CD4-positive, alpha-beta T cell (primary cell): ENCODE measurements at regions not wholly inside any gene's neighbourhood (a gene's known extent, or its start where the extent isn't known, plus 50 kb on each side); places are given as distances from the start of the nearest gene placed in this dataset.

Experiments used
- ATAC-seq: fragments of 200-7000 bp; cut with Tn5 transposase; one replicate; pipeline ENCODE4 v1.10.0; 2022; ENCODE audit warnings: mild to moderate bottlenecking; ENCODE audit not compliant: poor library complexity
- CTCF ChIA-PET: fragments of 350-600 bp; sonication (Branson Sonifier 250); formaldehyde crosslinking; loops from one replicate; lab custom pipeline; 2021; ENCODE audit warnings: antibody characterized with exemption, inconsistent platforms; lab: Charles Lee
- POLR2A ChIA-PET: fragments of 350-600 bp; sonication (Branson Sonifier 250); formaldehyde crosslinking; loops from one replicate; lab custom pipeline; 2021; ENCODE audit warnings: antibody characterized with exemption, inconsistent platforms; lab: Charles Lee
- DNase-seq, 14 experiments: peaks; one replicate each; pipeline ENCODE4 v3.0.0-alpha.2; 2013 to 2020; ENCODE audit warnings: mixed read lengths in 2 of 14
- H3K27ac ChIP-seq, 2 donors: one replicate each; pipeline versions ENCODE4 v1.5.1 to v1.7.0; 2013; ENCODE audit warnings: low read length in 2 of 2, low read depth in 1 of 2, mild to moderate bottlenecking in 1 of 2
- H3K27me3 ChIP-seq, 2 experiments: 1 replicate in 1 of 2; 2 replicates in 1 of 2; pipeline versions ENCODE4 v1.6.1 to v1.7.0; 2013; ENCODE audit warnings: low read length in 2 of 2, control low read depth in 1 of 2, mild to moderate bottlenecking in 1 of 2, moderate library complexity in 1 of 2; ENCODE audit not compliant: insufficient read depth in 2 of 2, control insufficient read depth in 1 of 2
- H3K36me3 ChIP-seq: one replicate; pipeline ENCODE4 v1.6.1; 2013; ENCODE audit warnings: low read length, control low read depth; ENCODE audit not compliant: insufficient read depth
- H3K4me1 ChIP-seq: one replicate; pipeline ENCODE4 v1.6.1; 2013; ENCODE audit warnings: low read length, control low read depth; ENCODE audit not compliant: insufficient read depth
- H3K4me3 ChIP-seq: one replicate; pipeline ENCODE4 v1.5.1; 2013; ENCODE audit warnings: mild to moderate bottlenecking, low read length, moderate library complexity
- H3K9me3 ChIP-seq, 2 experiments: 1 replicate in 1 of 2; 2 replicates in 1 of 2; pipeline versions ENCODE4 v1.6.1 to v1.7.0; 2013; ENCODE audit warnings: low read length in 2 of 2, mild to moderate bottlenecking in 2 of 2, control low read depth in 1 of 2, moderate library complexity in 1 of 2; ENCODE audit not compliant: control insufficient read depth in 1 of 2, insufficient read depth in 1 of 2
- H3K27ac Mint-ChIP-seq: one replicate; pipeline ENCODE4 v1.8.0; 2020; ENCODE audit warnings: mixed read lengths
- H3K27me3 Mint-ChIP-seq: one replicate; pipeline ENCODE4 v1.8.0; 2021; ENCODE audit warnings: mixed read lengths
- H3K36me3 Mint-ChIP-seq: one replicate; pipeline ENCODE4 v1.8.0; 2021; ENCODE audit warnings: low read depth, mixed read lengths
- H3K4me1 Mint-ChIP-seq: one replicate; pipeline ENCODE4 v1.8.0; 2021; ENCODE audit warnings: low read depth, mixed read lengths
- H3K4me3 Mint-ChIP-seq: one replicate; pipeline ENCODE4 v1.8.0; 2020; ENCODE audit warnings: mild to moderate bottlenecking, mixed read lengths
- H3K9me3 Mint-ChIP-seq: one replicate; pipeline ENCODE4 v1.8.0; 2020; ENCODE audit warnings: mixed read lengths
- CTCF ChIP-seq: fragments of 200-600 bp; IDR thresholded peaks from one replicate; pipeline ENCODE4 v1.8.0; 2022; ENCODE audit warnings: antibody characterized with exemption, mild to moderate bottlenecking
- intact Hi-C, 2 experiments: fragments of 100-400 bp; cut with DNase I in 1 of 2; cut with micrococcal nuclease in 1 of 2; formaldehyde crosslinking; loops; one replicate each; pipeline versions ENCODE4 v1.15.1 to v1.9.0; 2023 to 2025; cut with DNase I, micrococcal nuclease

GRCh38 chr6:153588330-153588729, 450.7 kb upstream of the OPRM1 start:
- H3K4me1 Mint-ChIP-seq: peaks cover 5% of the 10 kb centered on the region
- no peaks in the 10 kb centered on the region for H3K36me3 ChIP-seq
- no peaks in the 10 kb centered on the region for H3K27me3 Mint-ChIP-seq
- H3K27ac ChIP-seq: no peak overlapping the region
- H3K4me3 ChIP-seq: no peak overlapping the region
- H3K4me3 Mint-ChIP-seq: no peak overlapping the region
- no peaks in the 10 kb centered on the region for H3K4me1 ChIP-seq
- ChIA-PET POLR2A (no interaction called here), CTCF (no interaction called here)
- no peaks in the 10 kb centered on the region for H3K27me3 ChIP-seq
- no peak for ATAC-seq
- intact Hi-C loops: no loop called here
- no peak for TF ChIP-seq CTCF
- H3K9me3 ChIP-seq: no peaks in the 10 kb centered on the region
- H3K36me3 Mint-ChIP-seq: no peaks in the 10 kb centered on the region
- no peak overlapping the region for H3K27ac Mint-ChIP-seq
- DNase-seq: no peak
- H3K9me3 Mint-ChIP-seq: no peaks in the 10 kb centered on the region

GRCh38 chr6:153583685-153584084, 452.6 kb upstream of the RGS17 start:
- peaks cover 3% of the 10 kb centered on the region for H3K9me3 Mint-ChIP-seq
- no peaks in the 10 kb centered on the region for H3K27me3 Mint-ChIP-seq
- H3K4me3 ChIP-seq: no peak overlapping the region
- intact Hi-C loops: no loop called here
- H3K27ac Mint-ChIP-seq: no peak overlapping the region
- ATAC-seq (no peak), DNase-seq (no peak)
- no peak for TF ChIP-seq CTCF
- no peak overlapping the region for H3K27ac ChIP-seq
- no peaks in the 10 kb centered on the region for H3K36me3 ChIP-seq
- ChIA-PET POLR2A (no interaction called here), CTCF (no interaction called here)
- no peak overlapping the region for H3K4me3 Mint-ChIP-seq
- H3K9me3 ChIP-seq: peaks cover 0 to 5% of the 10 kb centered on the region in 2 experiments
- no peaks in the 10 kb centered on the region for H3K36me3 Mint-ChIP-seq
- no peaks in the 10 kb centered on the region for H3K4me1 Mint-ChIP-seq
- H3K27me3 ChIP-seq: no peaks in the 10 kb centered on the region
- H3K4me1 ChIP-seq: no peaks in the 10 kb centered on the region

- Mint-ChIP-seq H3K36me3 (no peaks in the 10 kb centered on the region), H3K9me3 (peaks cover 3% of the 10 kb centered on the region), H3K27me3 (no peaks in the 10 kb centered on the region), H3K4me3 (no peak overlapping the region), H3K27ac (no peak overlapping the region), H3K4me1 (no peaks in the 10 kb centered on the region)
- no peaks in the 10 kb centered on the region for H3K4me1 ChIP-seq
- DNase-seq: no peak
- POLR2A ChIA-PET: no interaction called here
- no peak overlapping the region for H3K4me3 ChIP-seq
- CTCF ChIA-PET: no interaction called here
- ATAC-seq: no peak
- no peaks in the 10 kb centered on the region for H3K36me3 ChIP-seq
- intact Hi-C loops: no loop called here
- no peak overlapping the region for H3K27ac ChIP-seq
- H3K27me3 ChIP-seq: no peaks in the 10 kb centered on the region
- TF ChIP-seq CTCF: no peak
- peaks cover 0 to 5% of the 10 kb centered on the region in 2 experiments for H3K9me3 ChIP-seq
Measured at GRCh38 chr6:153580776-153581175, 449.7 kb upstream of the RGS17 start.
